Neuron (in vitro differentiated cells): ENCODE measurements at regions not wholly inside any gene's neighbourhood (a gene's known extent, or its start where the extent isn't known, plus 50 kb on each side); places are given as distances from the start of the nearest gene placed in this dataset.

Experiments used
- H2AFZ ChIP-seq: one replicate; pipeline ENCODE4 v1.6.1; 2013; ENCODE audit warnings: low read depth, mild to moderate bottlenecking, inconsistent platforms, low read length, moderate library complexity
- H3K27me3 ChIP-seq: one replicate; pipeline ENCODE4 v1.6.1; 2013; ENCODE audit warnings: low read length; ENCODE audit not compliant: insufficient read depth
- H3K36me3 ChIP-seq: one replicate; pipeline ENCODE4 v1.6.1; 2013; ENCODE audit warnings: low read length; ENCODE audit not compliant: insufficient read depth
- H3K4me1 ChIP-seq: one replicate; pipeline ENCODE4 v1.6.1; 2013; ENCODE audit warnings: low read length; ENCODE audit not compliant: insufficient read depth
- H3K4me3 ChIP-seq: 2 replicates; pipeline ENCODE4 v1.5.1; 2013; ENCODE audit warnings: mild to moderate bottlenecking, low read length, moderate library complexity
- H3K9me3 ChIP-seq: one replicate; pipeline ENCODE4 v1.6.1; 2013; ENCODE audit warnings: low read length

GRCh38 chr18:47317824-47318508, 66.5 kb upstream of the SKOR2 start:
- H3K9me3 ChIP-seq = no peaks in the 10 kb centered on the region
- H3K4me3 ChIP-seq = no peak overlapping the region
- H2AFZ ChIP-seq = no peak overlapping the region
- H3K36me3 ChIP-seq = no peaks in the 10 kb centered on the region
- peaks cover 8% of the 10 kb centered on the region for H3K27me3 ChIP-seq
- no peaks in the 10 kb centered on the region for H3K4me1 ChIP-seq

DNA sequence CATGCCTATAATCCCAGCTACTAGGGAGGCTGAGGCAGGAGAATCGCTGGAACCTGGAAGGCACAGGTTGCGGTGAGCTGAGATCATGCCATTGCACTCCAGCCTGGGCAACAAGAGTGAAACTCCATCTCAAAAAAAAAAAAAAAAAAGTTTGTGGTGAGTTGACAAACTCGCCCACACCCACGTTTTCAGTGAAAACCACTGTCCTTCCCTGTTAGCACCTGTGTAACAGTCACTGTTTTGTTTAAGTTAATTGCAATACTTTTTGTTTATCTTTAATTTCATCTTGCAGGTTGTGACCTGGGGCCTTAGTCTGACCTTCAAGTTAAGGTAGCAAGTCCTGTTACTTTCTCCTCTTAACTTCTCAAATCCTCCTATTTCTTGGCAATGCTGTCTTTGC, 65.5 kb upstream of the SKOR2 start:
- Histone ChIP-seq H3K36me3 (no peaks in the 10 kb centered on the region), H3K9me3 (no peaks in the 10 kb centered on the region), H2AFZ (no peak overlapping the region)

DNA sequence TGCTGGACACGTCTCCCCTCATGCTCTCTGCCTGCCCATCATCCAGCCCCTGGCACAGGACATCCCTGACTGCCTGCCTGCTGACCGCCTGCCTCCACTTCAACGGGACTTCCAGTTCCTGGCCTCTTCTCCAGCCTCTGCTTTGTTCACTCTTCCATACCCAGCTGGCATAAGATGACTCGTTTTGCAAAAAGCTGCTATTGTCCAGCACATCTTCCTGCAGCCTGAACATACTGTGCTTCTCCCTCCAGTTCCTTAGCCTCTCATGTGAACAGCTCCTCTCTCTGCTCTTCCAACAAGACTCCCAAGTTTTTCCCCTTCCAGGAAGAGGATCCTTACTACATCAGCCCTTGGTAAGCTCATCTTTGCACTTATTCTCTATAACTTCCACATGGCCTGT, 62.4 kb upstream of the SKOR2 start:
- no peaks in the 10 kb centered on the region for H3K36me3 ChIP-seq
- no peaks in the 10 kb centered on the region for H3K4me1 ChIP-seq

More for the DNA sequence above, 65.5 kb upstream of the SKOR2 start:
- H3K4me3 ChIP-seq = no peak overlapping the region
- no peaks in the 10 kb centered on the region for H3K4me1 ChIP-seq
- H3K27me3 ChIP-seq = peaks cover 8% of the 10 kb centered on the region

GRCh38 chr18:47311585-47311984, 60.1 kb upstream of the SKOR2 start:
- H3K36me3 ChIP-seq = no peaks in the 10 kb centered on the region
- H3K27me3 ChIP-seq = peaks cover 4% of the 10 kb centered on the region
- H3K4me1 ChIP-seq = no peaks in the 10 kb centered on the region
- no peak overlapping the region for H3K4me3 ChIP-seq
- H2AFZ ChIP-seq = no peak overlapping the region
- H3K9me3 ChIP-seq = no peaks in the 10 kb centered on the region

More for the DNA sequence above, 62.4 kb upstream of the SKOR2 start:
- Histone ChIP-seq H2AFZ (no peak overlapping the region), H3K27me3 (peaks cover 8% of the 10 kb centered on the region), H3K9me3 (no peaks in the 10 kb centered on the region), H3K4me3 (no peak overlapping the region)
